Muscle layer of duodenum (tissue), 2 donors: ENCODE measurements at regions not wholly inside any gene's neighbourhood (a gene's known extent, or its start where the extent isn't known, plus 50 kb on each side); places are given as distances from the start of the nearest gene placed in this dataset.

ENCODE experiments used
- H3K27ac ChIP-seq: one replicate; pipeline ENCODE4 v1.7.0; 2013; ENCODE audit warnings: mild to moderate bottlenecking, low read length
- H3K27me3 ChIP-seq: one replicate; pipeline ENCODE4 v1.7.0; 2013; ENCODE audit warnings: low read depth, mild to moderate bottlenecking, control low read depth, low read length
- H3K36me3 ChIP-seq, 2 donors: one replicate each; pipeline ENCODE4 v1.7.0; 2013; ENCODE audit warnings: low read length in 2 of 2, control low read depth in 1 of 2, mild to moderate bottlenecking in 1 of 2; ENCODE audit not compliant: insufficient read depth in 2 of 2, control insufficient read depth in 1 of 2
- H3K4me1 ChIP-seq, 2 donors: one replicate each; pipeline ENCODE4 v1.7.0; 2013; ENCODE audit warnings: low read length in 2 of 2, mild to moderate bottlenecking in 2 of 2, control low read depth in 1 of 2, moderate library complexity in 1 of 2; ENCODE audit not compliant: insufficient read depth in 2 of 2, control insufficient read depth in 1 of 2
- H3K4me3 ChIP-seq, 2 donors: one replicate each; pipeline ENCODE4 v1.7.0; 2013; ENCODE audit warnings: low read length in 2 of 2, low read depth in 1 of 2, mild to moderate bottlenecking in 1 of 2
- H3K9me3 ChIP-seq, 2 donors: one replicate each; pipeline ENCODE4 v1.7.0; 2013; ENCODE audit warnings: low read length in 2 of 2, control low read depth in 1 of 2, mild to moderate bottlenecking in 1 of 2; ENCODE audit not compliant: control insufficient read depth in 1 of 2
- donor health status: healthy.

DNA sequence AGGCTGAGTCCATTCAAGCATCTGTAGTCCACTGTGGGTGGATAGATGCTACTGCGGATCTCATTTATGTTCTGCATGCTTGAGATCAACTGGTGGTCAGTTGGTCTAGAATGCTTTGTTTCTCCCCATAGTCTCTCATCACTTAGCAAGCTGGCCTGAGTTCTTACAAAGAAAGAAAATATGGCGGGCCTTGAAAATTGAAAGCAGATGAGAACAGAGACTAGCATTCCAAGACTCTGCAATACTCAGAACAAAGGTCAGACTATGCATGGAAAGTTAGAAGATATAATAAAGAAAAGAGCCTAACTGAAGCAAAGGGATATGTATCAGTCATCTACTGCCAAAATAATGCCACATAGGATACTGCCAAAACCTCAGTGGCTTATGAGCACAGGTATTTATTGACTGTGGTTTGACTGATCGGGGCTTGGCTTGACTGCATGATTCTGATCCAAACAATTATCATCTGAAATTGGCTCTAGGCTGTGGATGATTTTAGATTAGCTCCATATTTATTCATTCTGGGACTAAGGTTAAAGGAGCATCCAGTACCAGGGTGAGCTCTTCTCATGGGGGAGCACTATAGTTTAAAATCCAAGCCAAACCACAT lies 258.9 kb downstream of the TAF11L14 start:
- Histone ChIP-seq H3K9me3 (peaks cover 0 to 3% of the 10 kb centered on the region in 2 donors), H3K27me3 (no peaks in the 10 kb centered on the region), H3K36me3 (no peaks in the 10 kb centered on the region), H3K27ac (no peak overlapping the region), H3K4me3 (no peak overlapping the region), H3K4me1 (no peaks in the 10 kb centered on the region)

DNA sequence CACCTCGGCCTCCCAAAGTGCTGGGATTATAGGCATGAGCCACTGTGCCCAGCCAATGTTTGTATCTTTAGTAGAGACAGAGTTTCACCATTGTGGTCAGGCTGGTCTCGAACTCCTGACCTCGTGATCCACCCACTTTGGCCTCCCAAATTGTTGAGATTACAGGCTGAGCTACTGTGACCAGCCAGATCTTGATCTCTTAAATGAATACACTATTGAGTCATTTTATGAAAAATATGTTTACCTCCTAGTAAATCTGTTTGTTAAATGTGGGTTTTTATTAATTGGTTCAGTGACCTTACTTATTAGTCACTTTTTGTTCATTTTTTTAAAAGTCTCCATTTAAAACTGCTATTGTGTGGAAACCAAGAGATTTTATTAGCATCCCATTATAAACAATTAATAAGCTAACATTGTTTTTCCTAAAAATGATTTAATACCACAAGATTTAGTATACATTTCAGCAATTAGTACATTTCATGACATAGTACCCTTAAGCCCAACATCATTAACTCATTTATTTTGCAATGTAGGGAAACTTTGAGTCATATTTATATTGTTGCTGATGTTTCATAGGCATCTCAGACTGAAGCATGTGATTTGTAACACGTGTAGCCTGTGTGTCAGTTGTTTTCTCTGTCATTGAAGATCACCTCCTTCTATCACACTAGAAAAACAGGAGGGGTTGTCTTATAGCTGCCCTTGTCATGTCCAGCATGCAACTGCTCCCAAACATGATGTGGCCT lies 261.2 kb downstream of the TAF11L14 start:
- Histone ChIP-seq H3K9me3 (peaks cover 0 to 3% of the 10 kb centered on the region in 2 donors), H3K4me1 (no peaks in the 10 kb centered on the region), H3K27ac (no peak overlapping the region), H3K4me3 (no peak overlapping the region), H3K36me3 (no peaks in the 10 kb centered on the region), H3K27me3 (no peaks in the 10 kb centered on the region)

DNA sequence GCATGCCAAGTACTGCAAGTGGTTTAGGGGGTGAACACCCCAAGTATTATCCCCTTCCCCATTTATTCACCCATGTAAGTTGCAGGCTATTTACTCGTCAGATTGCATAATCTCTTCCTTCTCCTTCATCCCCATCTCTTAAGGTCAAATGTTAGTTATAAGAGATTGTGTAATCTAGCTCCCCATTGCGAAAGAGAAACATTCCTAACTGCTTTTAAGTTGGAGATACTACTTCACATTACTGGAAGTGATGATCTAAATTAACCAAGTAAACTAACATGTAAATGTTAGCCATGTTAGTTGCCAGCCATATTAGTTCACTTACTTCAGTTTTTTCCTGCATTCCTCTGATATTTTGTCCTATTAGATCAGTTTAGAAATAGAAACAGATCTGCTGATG lies 262.3 kb downstream of the TAF11L14 start:
- Histone ChIP-seq H3K9me3 (peaks cover 0 to 3% of the 10 kb centered on the region in 2 donors), H3K27me3 (no peaks in the 10 kb centered on the region), H3K36me3 (no peaks in the 10 kb centered on the region), H3K4me3 (no peak overlapping the region), H3K27ac (no peak overlapping the region), H3K4me1 (no peaks in the 10 kb centered on the region)

DNA sequence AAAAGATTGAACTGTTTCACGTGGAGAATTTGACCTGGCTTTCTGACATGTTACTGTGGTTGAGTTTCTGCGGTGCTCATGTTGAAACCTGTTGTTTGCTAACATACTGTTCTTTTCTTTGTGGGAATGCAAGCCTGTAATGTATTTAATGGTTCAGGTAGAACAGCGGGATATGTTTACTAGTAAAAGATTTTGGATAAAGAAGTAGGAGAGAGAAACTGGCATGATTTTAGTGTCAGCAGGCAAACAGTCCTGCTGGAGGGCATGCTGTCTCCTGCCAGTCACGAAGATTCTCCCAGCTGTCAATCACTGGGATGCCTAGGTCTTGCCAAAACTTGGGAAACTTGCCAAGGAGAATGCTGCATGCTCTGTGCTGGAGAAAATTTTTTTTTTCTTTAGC lies 263.5 kb downstream of the TAF11L14 start:
- no peaks in the 10 kb centered on the region for H3K4me1 ChIP-seq
- H3K36me3 ChIP-seq = no peaks in the 10 kb centered on the region
- no peak overlapping the region for H3K4me3 ChIP-seq
- no peaks in the 10 kb centered on the region for H3K27me3 ChIP-seq
- no peak overlapping the region for H3K27ac ChIP-seq
- H3K9me3 ChIP-seq = peaks cover 0 to 3% of the 10 kb centered on the region in 2 donors

DNA sequence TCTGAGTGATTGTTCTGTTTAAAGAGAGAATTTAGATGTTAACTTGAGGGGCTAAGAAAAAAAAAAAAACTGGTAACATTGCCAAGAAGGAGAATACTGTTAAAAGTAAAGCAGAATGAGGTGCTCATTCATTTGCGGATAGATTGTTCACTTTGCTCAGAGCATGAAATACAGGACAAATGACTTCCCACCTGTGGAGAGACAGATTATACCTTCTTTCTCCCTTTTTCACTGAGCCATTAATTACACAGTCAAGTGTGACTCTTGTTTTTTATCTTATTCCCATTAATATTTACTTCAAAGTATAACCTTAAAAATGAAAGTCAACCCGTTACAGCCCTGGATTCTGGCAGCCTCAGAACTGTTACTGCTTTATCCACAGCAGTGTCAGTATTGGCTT lies 264.5 kb downstream of the TAF11L14 start:
- H3K9me3 ChIP-seq = no peaks in the 10 kb centered on the region
- H3K27ac ChIP-seq = no peak overlapping the region
- no peak overlapping the region for H3K4me3 ChIP-seq
- H3K4me1 ChIP-seq = no peaks in the 10 kb centered on the region
- H3K36me3 ChIP-seq = no peaks in the 10 kb centered on the region
- H3K27me3 ChIP-seq = no peaks in the 10 kb centered on the region

DNA sequence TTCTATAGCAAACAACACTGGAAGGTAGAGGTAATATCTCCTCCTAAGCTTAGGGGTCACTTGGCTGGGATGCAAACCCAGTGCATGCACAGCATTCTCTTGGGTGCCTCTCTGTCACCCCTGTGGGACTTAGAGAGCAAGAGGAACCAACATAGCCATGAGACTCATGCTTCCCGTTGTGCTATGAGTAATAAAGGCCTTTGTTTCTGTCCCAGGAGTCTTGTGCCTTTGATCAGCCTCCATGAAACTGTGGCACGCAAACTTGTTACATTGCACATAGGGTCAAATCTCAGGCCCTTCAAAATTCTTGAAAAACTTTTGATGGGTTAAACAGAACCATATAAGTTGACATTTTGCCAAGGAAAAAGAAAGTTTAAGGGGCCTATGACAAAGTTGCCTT lies 272.8 kb downstream of the TAF11L14 start:
- Histone ChIP-seq H3K27ac (no peak overlapping the region), H3K36me3 (no peaks in the 10 kb centered on the region), H3K4me1 (no peaks in the 10 kb centered on the region), H3K27me3 (no peaks in the 10 kb centered on the region), H3K9me3 (peaks cover 0 to 6% of the 10 kb centered on the region in 2 donors), H3K4me3 (no peak overlapping the region)

DNA sequence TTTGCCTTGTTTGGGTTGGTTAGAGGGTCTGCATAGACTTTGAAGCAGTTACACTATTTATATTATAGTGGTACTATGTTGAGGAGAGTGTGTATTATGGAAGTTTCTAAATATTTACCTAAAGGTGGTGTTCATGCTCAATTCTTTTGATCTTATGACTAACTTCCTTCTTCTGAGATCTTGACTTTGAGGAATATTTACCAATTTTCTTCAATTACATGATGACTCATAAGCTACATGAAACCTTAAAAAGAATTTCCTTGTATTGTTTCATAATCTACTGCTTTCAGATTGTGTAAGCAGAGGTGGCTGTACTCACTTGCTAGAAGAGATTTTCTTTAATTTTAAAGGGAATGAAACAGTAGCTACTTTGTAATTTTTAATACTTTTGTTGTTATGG lies 276.1 kb downstream of the TAF11L14 start:
- no peaks in the 10 kb centered on the region for H3K4me1 ChIP-seq
- H3K9me3 ChIP-seq = peaks cover 0 to 2% of the 10 kb centered on the region in 2 donors
- H3K36me3 ChIP-seq = no peaks in the 10 kb centered on the region
- no peak overlapping the region for H3K4me3 ChIP-seq
- H3K27me3 ChIP-seq = no peaks in the 10 kb centered on the region
- H3K27ac ChIP-seq = no peak overlapping the region

DNA sequence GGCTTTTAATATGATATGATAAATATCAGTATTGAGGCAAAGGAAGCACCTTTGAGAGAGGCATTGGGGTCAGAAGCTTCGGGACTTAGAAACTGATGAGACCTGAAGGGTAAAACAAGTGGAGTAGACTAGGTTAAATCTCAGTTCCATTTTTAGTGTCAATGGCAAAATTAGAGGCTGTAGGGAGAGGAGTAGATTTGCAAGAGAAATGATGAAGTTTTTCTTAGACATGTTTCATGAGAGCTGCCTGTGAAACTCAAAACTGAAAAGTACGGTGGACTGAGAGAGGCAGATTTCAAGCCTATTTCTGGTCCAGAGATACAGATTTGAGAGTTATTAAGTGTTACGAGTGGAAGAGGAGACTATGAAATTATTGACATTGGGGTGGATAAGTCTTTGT lies 278.5 kb downstream of the TAF11L14 start:
- Histone ChIP-seq H3K4me1 (no peaks in the 10 kb centered on the region), H3K36me3 (no peaks in the 10 kb centered on the region), H3K27me3 (no peaks in the 10 kb centered on the region), H3K27ac (no peak overlapping the region), H3K9me3 (no peaks in the 10 kb centered on the region), H3K4me3 (no peak overlapping the region)

DNA sequence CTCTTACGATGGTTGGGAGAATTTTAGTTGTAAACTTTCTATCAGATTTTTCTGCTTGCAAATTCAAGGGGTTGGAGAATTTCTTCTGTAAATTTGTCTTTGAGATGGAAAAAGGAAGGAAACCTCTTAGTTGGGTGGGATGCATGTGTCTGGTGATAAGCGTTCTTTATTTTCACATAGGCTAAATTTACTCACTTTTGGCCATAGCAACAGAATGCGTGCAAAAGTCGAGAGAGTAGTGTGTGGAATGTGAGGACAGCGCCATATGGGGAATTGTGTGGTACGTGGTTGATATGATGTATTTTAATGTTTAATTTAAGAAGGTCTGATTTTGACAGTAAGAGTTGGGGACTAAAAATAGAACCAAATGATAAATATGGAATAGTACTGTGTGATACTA lies 282.2 kb downstream of the TAF11L14 start:
- H3K4me1 ChIP-seq = no peaks in the 10 kb centered on the region
- H3K27ac ChIP-seq = no peak overlapping the region
- H3K27me3 ChIP-seq = no peaks in the 10 kb centered on the region
- no peak overlapping the region for H3K4me3 ChIP-seq
- H3K9me3 ChIP-seq = no peaks in the 10 kb centered on the region
- H3K36me3 ChIP-seq = no peaks in the 10 kb centered on the region

DNA sequence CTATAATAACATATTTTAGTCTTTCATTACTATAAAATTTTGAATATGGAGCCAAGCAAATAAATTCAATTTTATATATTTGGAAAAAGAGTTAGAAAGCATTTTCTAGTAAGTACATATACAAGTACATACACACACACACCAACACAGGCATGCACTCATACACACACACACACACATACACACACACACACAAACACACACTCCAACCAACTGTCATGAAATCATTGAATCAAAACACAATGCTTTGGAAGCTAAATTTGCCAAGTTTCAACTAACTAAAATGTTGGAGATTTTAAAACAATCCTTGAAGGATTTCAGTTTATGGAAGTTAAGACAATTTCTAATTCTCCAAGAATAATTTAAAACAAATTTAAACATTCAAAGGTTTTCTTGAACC lies 283.2 kb downstream of the TAF11L14 start:
- Histone ChIP-seq H3K4me3 (no peak overlapping the region), H3K27me3 (no peaks in the 10 kb centered on the region), H3K9me3 (no peaks in the 10 kb centered on the region), H3K27ac (no peak overlapping the region), H3K4me1 (no peaks in the 10 kb centered on the region), H3K36me3 (no peaks in the 10 kb centered on the region)

DNA sequence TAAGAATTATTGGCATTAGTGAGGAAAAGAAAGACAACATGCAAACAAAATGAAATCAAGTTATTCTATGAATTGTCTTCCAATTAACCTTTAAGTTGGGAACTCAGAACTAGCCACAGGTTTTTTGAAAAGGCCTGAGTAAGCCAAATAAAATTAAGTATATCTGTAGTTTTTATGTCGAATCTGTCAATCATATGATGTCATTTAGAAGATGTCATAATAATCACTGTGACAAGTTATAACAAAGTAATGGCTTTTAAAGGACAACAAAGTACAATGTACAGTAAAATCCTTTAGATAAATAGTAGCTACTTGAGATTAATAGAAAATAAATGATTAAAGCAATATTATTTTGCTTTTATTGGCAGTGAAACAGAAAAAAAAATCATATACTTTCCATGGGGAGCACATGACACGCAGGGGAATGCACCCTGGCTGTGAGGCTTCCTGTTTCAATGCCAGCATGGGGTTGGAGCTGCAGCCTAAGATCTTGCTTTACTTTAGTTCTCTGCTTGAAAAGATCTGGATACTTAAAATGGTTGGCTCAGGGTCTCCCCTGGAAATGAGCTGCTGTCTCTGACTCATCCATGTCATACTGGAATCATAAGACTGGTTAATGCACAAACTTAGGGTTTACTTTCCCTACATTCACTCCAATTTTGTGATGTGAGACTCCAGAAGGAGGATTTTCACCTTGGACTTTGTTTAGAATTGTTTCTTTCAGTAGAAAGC lies 284.3 kb downstream of the TAF11L14 start:
- Histone ChIP-seq H3K9me3 (no peaks in the 10 kb centered on the region), H3K36me3 (no peaks in the 10 kb centered on the region), H3K4me3 (no peak overlapping the region), H3K27ac (no peak overlapping the region), H3K27me3 (no peaks in the 10 kb centered on the region), H3K4me1 (no peaks in the 10 kb centered on the region)
